ENCODE measurements at regions not wholly inside any gene's neighbourhood (a gene's known extent, or its start where the extent isn't known, plus 50 kb on each side); places are given as distances from the start of the nearest gene placed in this dataset.

DNA sequence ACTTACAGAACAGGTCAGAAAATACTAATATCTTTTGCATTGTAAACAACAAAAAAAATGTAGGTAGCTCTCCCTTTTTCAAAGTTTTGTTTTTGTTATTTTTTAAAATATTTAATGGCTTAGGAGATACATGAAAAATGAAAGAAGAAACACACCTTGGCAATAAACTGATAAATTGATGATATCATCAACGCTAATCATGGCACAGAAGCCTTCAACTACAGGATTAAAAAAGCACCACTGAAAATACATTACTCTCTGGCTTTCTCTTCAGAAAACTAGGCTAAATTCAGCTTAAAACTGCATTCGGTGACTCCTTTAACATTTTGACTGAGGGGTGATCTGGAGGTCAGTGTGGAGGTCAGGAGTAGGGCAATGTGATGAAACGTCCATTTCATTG, 1018.8 kb upstream of the FANCL start:
- TF ChIP-seq, protein P1, sequence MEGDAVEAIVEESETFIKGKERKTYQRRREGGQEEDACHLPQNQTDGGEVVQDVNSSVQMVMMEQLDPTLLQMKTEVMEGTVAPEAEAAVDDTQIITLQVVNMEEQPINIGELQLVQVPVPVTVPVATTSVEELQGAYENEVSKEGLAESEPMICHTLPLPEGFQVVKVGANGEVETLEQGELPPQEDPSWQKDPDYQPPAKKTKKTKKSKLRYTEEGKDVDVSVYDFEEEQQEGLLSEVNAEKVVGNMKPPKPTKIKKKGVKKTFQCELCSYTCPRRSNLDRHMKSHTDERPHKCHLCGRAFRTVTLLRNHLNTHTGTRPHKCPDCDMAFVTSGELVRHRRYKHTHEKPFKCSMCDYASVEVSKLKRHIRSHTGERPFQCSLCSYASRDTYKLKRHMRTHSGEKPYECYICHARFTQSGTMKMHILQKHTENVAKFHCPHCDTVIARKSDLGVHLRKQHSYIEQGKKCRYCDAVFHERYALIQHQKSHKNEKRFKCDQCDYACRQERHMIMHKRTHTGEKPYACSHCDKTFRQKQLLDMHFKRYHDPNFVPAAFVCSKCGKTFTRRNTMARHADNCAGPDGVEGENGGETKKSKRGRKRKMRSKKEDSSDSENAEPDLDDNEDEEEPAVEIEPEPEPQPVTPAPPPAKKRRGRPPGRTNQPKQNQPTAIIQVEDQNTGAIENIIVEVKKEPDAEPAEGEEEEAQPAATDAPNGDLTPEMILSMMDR (IDR thresholded peaks at IDR 0.05): no peak
- no peaks in the 10 kb centered on the region for H3K27me3 ChIP-seq (ENCODE audit: insufficient read depth in 3 of 3, low read length in 2 of 3)
- intact Hi-C loops (cut with DNase I): no loop called here
- H3K9me3 ChIP-seq: no peaks in the 10 kb centered on the region
- no peak for ATAC-seq
- H3K4me3 ChIP-seq: no peak overlapping the region
- DNase-seq: no peak
- no peaks in the 10 kb centered on the region for H3K36me3 ChIP-seq (ENCODE audit: insufficient read depth in 1 of 2, low read depth in 1 of 2)
- WGBS, 3 donors: 45 to 52% (median 46%) methylated on average over 3 of the region's 3 CpGs
- H3K4me1 ChIP-seq: no peaks in the 10 kb centered on the region
- no peak overlapping the region for H3K27ac ChIP-seq

DNA sequence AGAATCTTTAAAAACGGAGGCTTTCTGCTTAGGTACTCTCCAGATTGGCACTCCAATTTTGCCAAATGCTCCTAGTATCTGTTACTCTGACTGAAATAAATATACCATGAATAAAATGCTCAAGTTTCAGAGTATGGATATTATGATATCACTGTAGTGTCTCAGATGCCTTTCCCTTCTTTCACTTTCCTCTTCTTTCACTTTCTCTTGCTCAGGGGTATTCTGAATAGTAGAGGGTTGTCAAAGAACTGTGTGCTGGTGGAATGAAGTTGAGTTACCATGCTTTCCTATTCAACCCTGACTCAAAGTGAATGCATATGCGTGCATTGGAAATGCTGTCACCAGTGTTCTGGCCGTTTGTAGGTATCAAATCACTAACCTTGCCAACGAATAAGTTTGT, 1015.2 kb upstream of the FANCL start:
- H3K27ac ChIP-seq: no peak overlapping the region
- H3K4me1 ChIP-seq: no peaks in the 10 kb centered on the region
- TF ChIP-seq, protein P1 (IDR thresholded peaks at IDR 0.05): no peak
- no peak overlapping the region for H3K4me3 ChIP-seq
- H3K9me3 ChIP-seq: no peaks in the 10 kb centered on the region
- DNase-seq (no peak), ATAC-seq (no peak)
- H3K36me3 ChIP-seq (ENCODE audit: insufficient read depth in 1 of 2, low read depth in 1 of 2): no peaks in the 10 kb centered on the region
- WGBS, 3 donors: 55 to 58% (median 58%) methylated on average over 4 of the region's 4 CpGs
- H3K27me3 ChIP-seq (ENCODE audit: insufficient read depth in 3 of 3, low read length in 2 of 3): no peaks in the 10 kb centered on the region
- intact Hi-C loops (cut with DNase I): no loop called here

GRCh38 chr2:59254279-59254678, 1013.2 kb upstream of the FANCL start:
- intact Hi-C loops (cut with DNase I): no loop called here
- Histone ChIP-seq H3K9me3 (no peaks in the 10 kb centered on the region), H3K4me1 (no peaks in the 10 kb centered on the region), H3K4me3 (no peak overlapping the region), H3K27me3 (ENCODE audit: insufficient read depth in 3 of 3, low read length in 2 of 3) (peaks cover 0 to 2% (median 0%) of the 10 kb centered on the region in 3 donors), H3K36me3 (ENCODE audit: insufficient read depth in 1 of 2, low read depth in 1 of 2) (no peaks in the 10 kb centered on the region), H3K27ac (no peak overlapping the region)
- ATAC-seq (no peak), DNase-seq (no peak)
- TF ChIP-seq, protein P1 (IDR thresholded peaks at IDR 0.05): no peak
- WGBS, 3 donors: 89 to 95% (median 93%) methylated on average over 1 of the region's 1 CpG

GRCh38 chr2:59250307-59250677, 1009.2 kb upstream of the FANCL start:
- WGBS, 3 donors: 33 to 56% (median 50%) methylated on average over 1 of the region's 1 CpG
- TF ChIP-seq, protein P1 (IDR thresholded peaks at IDR 0.05): no peak
- no peaks in the 10 kb centered on the region for H3K36me3 ChIP-seq (ENCODE audit: insufficient read depth in 1 of 2, low read depth in 1 of 2)
- H3K27ac ChIP-seq: no peak overlapping the region
- no peaks in the 10 kb centered on the region for H3K4me1 ChIP-seq
- H3K9me3 ChIP-seq: no peaks in the 10 kb centered on the region
- intact Hi-C loops (cut with DNase I): no loop called here
- DNase-seq: no peak
- H3K27me3 ChIP-seq (ENCODE audit: insufficient read depth in 3 of 3, low read length in 2 of 3): peaks cover 0 to 2% (median 0%) of the 10 kb centered on the region in 3 donors
- no peak for ATAC-seq
- no peak overlapping the region for H3K4me3 ChIP-seq
